22Rv1 (cell line): ENCODE measurements at regions not wholly inside any gene's neighbourhood (a gene's known extent, or its start where the extent isn't known, plus 50 kb on each side); places are given as distances from the start of the nearest gene placed in this dataset.

Source experiments
- H3K27ac ChIP-seq: fragments of 450-650 bp; 2 replicates; pipeline ENCODE4 v1.5.1; 2017
- ZFX ChIP-seq: fragments of 450-650 bp; IDR thresholded peaks from 2 replicates; pipeline ENCODE4 v1.6.1; 2017; ENCODE audit warnings: antibody characterized with exemption, borderline replicate concordance
- TF ChIP-seq, protein P1 (sequence below): fragments of 450-650 bp; IDR thresholded peaks from 2 replicates; pipeline ENCODE4 v1.5.1; 2017; ENCODE audit warnings: mild to moderate bottlenecking

DNA sequence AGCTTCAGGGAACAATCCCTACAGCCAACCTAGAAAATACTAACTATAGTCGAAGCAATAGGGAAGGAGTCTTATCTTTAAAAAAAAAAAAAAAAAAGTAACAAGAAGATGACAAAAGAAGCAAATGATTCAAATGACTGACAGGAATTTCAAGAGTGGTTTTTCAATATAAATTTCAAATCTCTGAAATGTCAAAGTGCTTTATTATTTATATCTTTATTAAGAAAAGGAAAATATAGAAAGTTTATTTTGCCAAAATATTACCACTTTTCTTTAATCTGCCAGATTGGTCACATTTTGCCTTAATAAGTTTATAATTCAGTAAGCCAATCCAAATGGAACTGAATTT lies 63.5 kb upstream of the HNRNPA3 start:
- TF ChIP-seq, protein P1, sequence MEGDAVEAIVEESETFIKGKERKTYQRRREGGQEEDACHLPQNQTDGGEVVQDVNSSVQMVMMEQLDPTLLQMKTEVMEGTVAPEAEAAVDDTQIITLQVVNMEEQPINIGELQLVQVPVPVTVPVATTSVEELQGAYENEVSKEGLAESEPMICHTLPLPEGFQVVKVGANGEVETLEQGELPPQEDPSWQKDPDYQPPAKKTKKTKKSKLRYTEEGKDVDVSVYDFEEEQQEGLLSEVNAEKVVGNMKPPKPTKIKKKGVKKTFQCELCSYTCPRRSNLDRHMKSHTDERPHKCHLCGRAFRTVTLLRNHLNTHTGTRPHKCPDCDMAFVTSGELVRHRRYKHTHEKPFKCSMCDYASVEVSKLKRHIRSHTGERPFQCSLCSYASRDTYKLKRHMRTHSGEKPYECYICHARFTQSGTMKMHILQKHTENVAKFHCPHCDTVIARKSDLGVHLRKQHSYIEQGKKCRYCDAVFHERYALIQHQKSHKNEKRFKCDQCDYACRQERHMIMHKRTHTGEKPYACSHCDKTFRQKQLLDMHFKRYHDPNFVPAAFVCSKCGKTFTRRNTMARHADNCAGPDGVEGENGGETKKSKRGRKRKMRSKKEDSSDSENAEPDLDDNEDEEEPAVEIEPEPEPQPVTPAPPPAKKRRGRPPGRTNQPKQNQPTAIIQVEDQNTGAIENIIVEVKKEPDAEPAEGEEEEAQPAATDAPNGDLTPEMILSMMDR = peak; percentile 52
- TF ChIP-seq ZFX = no peak
- H3K27ac ChIP-seq = no peak overlapping the region

DNA sequence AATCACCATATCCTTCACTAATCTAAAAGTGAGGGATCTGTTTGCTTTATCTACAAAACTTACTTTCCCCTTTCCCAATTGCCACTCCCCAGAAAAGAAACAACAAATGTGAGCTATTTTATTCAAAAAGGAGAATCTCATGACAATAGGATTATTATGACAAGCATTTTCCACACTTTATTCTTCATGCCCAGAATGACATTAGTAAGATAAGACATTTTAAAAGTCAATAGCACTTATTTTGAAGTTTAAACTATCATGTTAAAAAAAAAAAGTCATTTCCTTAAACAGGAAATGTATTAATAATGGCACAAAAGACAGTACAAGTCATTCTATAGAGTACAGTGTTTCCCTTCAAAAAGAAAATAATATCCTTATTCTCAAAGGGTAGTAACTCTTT lies 58.8 kb upstream of the HNRNPA3 start:
- no peak overlapping the region for H3K27ac ChIP-seq
- TF ChIP-seq, protein P1 = no peak
- no peak for TF ChIP-seq ZFX

DNA sequence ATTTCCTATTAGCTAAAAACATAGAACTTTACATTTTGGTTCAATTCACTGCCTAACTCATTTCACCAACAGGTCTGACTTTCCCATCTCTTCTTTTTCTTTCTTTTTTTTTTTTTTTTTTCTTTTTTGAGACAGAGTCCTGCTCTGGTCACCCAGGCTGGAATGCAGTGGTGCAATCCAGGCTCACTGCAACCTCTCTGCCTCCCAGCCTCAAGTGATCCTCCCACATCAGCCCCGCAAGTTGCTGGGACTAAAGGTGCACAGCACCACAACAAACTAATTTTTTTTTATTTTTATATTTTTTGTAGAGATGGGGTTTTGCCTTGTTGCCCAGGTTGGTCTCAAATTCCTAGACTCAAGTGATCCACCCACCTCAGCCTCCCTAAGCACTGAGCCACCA lies 57.8 kb upstream of the HNRNPA3 start:
- H3K27ac ChIP-seq = no peak overlapping the region
- TF ChIP-seq ZFX = no peak
- TF ChIP-seq, protein P1 = no peak

DNA sequence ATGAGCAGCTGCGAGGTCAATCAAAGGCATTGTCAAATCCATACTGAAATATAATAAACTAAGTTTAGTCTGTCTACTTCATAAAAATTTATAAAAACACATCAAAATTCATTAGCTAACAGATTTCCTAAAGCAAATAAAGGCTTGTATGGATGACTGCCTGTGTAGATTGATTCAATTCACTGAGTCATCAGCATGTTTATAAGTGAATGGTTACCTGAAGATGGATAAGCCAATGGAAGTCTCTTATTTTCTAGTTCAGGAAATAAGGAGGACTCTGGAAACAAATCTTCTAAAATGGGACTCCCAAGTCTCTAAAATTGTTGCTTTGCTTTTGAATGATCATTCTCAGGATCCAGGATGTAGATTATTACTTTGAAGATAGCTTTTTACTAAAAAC lies 57.0 kb upstream of the HNRNPA3 start:
- TF ChIP-seq, protein P1 = no peak
- no peak for TF ChIP-seq ZFX

DNA sequence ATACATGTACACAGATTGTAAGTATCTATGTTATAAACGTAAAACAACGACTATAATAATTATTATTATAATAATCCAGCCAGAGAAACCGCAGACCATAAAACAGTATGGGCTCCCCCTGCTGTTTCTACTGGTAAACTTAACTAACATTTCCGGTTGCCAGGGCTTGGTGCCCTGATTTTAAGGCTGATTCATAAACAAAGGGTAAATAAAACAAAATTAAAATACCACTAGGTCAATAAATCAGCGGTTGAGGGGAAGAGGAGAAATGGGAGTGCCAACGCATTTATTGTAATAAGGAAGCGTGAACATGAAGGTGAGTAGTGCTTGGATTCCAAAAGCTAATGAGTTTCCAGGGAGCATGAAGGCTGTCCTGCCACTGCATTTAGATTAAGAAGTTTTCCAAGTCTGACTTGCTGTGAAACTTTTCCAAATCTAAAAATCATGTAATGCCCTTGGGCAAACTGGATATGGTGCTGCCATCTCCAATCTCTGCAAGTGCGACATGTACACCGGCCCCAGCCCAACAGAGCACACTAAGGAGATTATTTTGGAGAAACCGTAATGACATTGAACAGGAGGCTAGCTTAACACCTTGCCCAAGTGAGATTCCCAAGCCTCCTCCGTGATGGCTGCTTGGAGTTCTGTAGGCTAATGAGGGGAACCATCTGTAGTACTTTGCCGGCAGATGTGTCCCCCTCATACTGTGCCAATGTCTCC lies 50.7 kb upstream of the HNRNPA3 start:
- TF ChIP-seq ZFX = no peak
- TF ChIP-seq, protein P1 = peak; percentile 65

More for the DNA sequence above, 57.0 kb upstream of the HNRNPA3 start:
- no peak overlapping the region for H3K27ac ChIP-seq

More for the DNA sequence above, 50.7 kb upstream of the HNRNPA3 start:
- no peak overlapping the region for H3K27ac ChIP-seq
